A673 (cell line): ENCODE measurements at regions not wholly inside any gene's neighbourhood (a gene's known extent, or its start where the extent isn't known, plus 50 kb on each side); places are given as distances from the start of the nearest gene placed in this dataset.

Experiments
- BruUV-seq: library from RNA; stranded (reverse); fragments of 400-500 nt; replicated peaks from 2 replicates; lab custom pipeline; 2021; lab: Mats Ljungman, UMichigan
- CTCF ChIA-PET: fragments of 300-600 bp; sonication (Branson Sonifier 250); formaldehyde crosslinking; loops from one replicate; lab custom pipeline; 2022; ENCODE audit warnings: antibody characterized with exemption; lab: Charles Lee
- POLR2A ChIA-PET: fragments of 300-600 bp; sonication (Branson Sonifier 250); formaldehyde crosslinking; loops from one replicate; lab custom pipeline; 2022; ENCODE audit warnings: antibody characterized with exemption; ENCODE audit not compliant: low non-redundant PET; lab: Charles Lee
- DNase-seq: peaks from one replicate; pipeline ENCODE4 v3.0.0-alpha.2; 2015; ENCODE audit warnings: low spot score
- H3K27ac ChIP-seq: fragments of 200-600 bp; sonication (generic); 2 replicates; pipeline ENCODE4 v1.5.1; 2016; ENCODE audit warnings: mixed run types, low read depth, mild to moderate bottlenecking, mixed read lengths, antibody characterized with exemption, low read length; ENCODE audit not compliant: poor library complexity, severe bottlenecking
- H3K27me3 ChIP-seq: fragments of 200-600 bp; sonication (generic); replicated peaks from 2 replicates; pipeline ENCODE4 v1.6.1; 2017; ENCODE audit warnings: mixed run types, low read depth, mild to moderate bottlenecking, mixed read lengths, antibody characterized with exemption, low read length; ENCODE audit not compliant: insufficient read depth, poor library complexity
- H3K36me3 ChIP-seq: fragments of 200-600 bp; sonication (generic); 2 replicates; pipeline ENCODE4 v1.6.1; 2016; ENCODE audit warnings: mixed run types, mild to moderate bottlenecking, mixed read lengths, antibody characterized with exemption, low read length; ENCODE audit not compliant: insufficient read depth, poor library complexity, severe bottlenecking
- H3K4me1 ChIP-seq: fragments of 200-600 bp; sonication (generic); 2 replicates; pipeline ENCODE4 v1.6.1; 2017; ENCODE audit warnings: mixed run types, mild to moderate bottlenecking, mixed read lengths, antibody characterized with exemption, low read length; ENCODE audit not compliant: insufficient read depth, poor library complexity, severe bottlenecking
- H3K4me3 ChIP-seq: fragments of 200-600 bp; sonication (generic); 2 replicates; pipeline ENCODE4 v1.5.1; 2016; ENCODE audit warnings: low read depth, mixed run types, mild to moderate bottlenecking, mixed read lengths, low read length; ENCODE audit not compliant: poor library complexity, severe bottlenecking
- H3K9me3 ChIP-seq: fragments of 200-600 bp; sonication (generic); 2 replicates; pipeline ENCODE4 v1.6.1; 2016; ENCODE audit warnings: mixed run types, low read depth, mild to moderate bottlenecking, mixed read lengths, antibody characterized with exemption, low read length; ENCODE audit not compliant: poor library complexity, severe bottlenecking
- EZH2 ChIP-seq: fragments of 200-600 bp; sonication (generic); IDR thresholded peaks from 2 replicates; pipeline ENCODE4 v1.6.1; 2017; ENCODE audit warnings: borderline replicate concordance, low read depth, mild to moderate bottlenecking, mixed read lengths, antibody characterized with exemption, low read length; ENCODE audit not compliant: poor library complexity, severe bottlenecking
- intact Hi-C: fragments of 100-400 bp; cut with micrococcal nuclease; formaldehyde crosslinking; loops from one replicate; pipeline ENCODE4 v1.10.0; 2022; ENCODE audit not compliant: unreplicated experiment
- TF ChIP-seq, protein P1 (sequence below): fragments of 300-800, 200-600 bp; sonication (generic); conservative IDR thresholded peaks from 2 replicates; pipeline ENCODE4 v1.5.1; 2017; ENCODE audit warnings: low read depth, mild to moderate bottlenecking, antibody characterized with exemption, low read length, moderate library complexity, mixed read lengths

DNA sequence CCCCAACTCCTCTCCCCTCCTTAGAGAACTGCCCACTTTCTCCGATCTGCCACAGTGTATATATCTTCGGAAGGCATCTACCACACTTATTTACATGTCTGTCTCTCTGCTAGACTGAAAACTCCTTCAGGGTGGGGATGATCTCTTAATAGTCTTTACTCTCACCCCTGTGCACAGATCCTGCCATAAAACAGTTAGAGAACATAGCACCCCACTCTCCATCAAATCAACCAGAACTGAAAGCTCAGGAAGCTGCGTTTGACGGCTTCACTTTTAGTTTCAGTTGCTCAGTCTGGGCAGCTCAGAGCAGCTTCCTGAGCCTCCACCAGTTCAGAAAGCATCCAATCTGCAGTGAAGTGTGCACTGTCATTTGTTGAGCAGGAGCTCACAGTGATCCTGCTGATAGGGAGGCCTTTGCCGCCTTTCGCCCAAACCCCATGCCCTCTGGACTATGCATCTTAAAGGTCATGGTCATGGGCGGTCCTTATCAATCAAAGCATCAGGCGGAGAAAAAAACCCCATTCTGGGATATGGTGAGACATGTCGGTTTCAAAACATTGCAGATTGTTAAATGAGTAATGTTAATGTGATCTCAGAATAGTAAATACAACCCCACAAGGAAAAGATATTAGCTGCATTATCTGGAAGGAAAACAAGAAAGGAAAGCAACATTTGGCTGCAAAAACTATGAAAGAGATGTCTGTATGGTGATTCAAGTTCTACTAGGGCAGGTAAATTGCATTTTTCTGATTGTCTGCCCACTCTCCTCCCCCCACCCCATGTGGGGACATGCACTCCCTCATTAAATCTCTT lies 167.1 kb upstream of the ADO start:
- H3K27me3 ChIP-seq, result no peaks in the 10 kb centered on the region
- H3K36me3 ChIP-seq, result no peaks in the 10 kb centered on the region
- no peak overlapping the region for H3K4me3 ChIP-seq
- ChIA-PET POLR2A (no interaction called here), CTCF (no interaction called here)
- BruUV-seq, result no TSS peak
- no peak for TF ChIP-seq EZH2
- TF ChIP-seq, protein P1, sequence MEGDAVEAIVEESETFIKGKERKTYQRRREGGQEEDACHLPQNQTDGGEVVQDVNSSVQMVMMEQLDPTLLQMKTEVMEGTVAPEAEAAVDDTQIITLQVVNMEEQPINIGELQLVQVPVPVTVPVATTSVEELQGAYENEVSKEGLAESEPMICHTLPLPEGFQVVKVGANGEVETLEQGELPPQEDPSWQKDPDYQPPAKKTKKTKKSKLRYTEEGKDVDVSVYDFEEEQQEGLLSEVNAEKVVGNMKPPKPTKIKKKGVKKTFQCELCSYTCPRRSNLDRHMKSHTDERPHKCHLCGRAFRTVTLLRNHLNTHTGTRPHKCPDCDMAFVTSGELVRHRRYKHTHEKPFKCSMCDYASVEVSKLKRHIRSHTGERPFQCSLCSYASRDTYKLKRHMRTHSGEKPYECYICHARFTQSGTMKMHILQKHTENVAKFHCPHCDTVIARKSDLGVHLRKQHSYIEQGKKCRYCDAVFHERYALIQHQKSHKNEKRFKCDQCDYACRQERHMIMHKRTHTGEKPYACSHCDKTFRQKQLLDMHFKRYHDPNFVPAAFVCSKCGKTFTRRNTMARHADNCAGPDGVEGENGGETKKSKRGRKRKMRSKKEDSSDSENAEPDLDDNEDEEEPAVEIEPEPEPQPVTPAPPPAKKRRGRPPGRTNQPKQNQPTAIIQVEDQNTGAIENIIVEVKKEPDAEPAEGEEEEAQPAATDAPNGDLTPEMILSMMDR, result no peak
- no peak overlapping the region for H3K27ac ChIP-seq
- intact Hi-C loops, result no loop called here
- DNase-seq, result no peak
- no peaks in the 10 kb centered on the region for H3K9me3 ChIP-seq
- H3K4me1 ChIP-seq, result no peaks in the 10 kb centered on the region

DNA sequence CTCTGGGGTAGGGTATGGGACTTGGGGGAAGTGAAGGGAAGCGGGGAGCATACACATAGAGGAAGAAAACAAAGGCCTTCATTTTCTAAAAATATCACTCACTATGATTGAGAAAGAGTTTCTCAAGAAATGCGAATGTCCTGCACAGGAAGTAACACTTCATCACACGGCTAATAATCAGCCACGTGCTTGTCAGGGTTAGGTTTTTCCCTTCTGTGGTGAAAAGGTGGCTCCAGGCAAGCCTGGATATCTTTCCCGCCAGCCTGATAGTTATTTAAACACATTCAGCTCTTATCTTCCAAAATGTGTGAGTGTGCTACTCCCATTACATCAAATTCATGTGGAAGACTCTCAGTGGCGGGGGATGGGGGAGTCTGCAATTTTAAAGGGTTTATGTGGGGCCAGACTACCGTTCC lies 166.4 kb upstream of the ADO start:
- BruUV-seq, result no TSS peak
- DNase-seq, result no peak
- no peak for TF ChIP-seq EZH2
- TF ChIP-seq, protein P1, result no peak
- H3K4me3 ChIP-seq, result no peak overlapping the region
- no peak overlapping the region for H3K27ac ChIP-seq
- no peaks in the 10 kb centered on the region for H3K27me3 ChIP-seq
- intact Hi-C loops, result no loop called here
- no peaks in the 10 kb centered on the region for H3K4me1 ChIP-seq
- ChIA-PET CTCF (no interaction called here), POLR2A (no interaction called here)
- H3K36me3 ChIP-seq, result no peaks in the 10 kb centered on the region
- no peaks in the 10 kb centered on the region for H3K9me3 ChIP-seq

DNA sequence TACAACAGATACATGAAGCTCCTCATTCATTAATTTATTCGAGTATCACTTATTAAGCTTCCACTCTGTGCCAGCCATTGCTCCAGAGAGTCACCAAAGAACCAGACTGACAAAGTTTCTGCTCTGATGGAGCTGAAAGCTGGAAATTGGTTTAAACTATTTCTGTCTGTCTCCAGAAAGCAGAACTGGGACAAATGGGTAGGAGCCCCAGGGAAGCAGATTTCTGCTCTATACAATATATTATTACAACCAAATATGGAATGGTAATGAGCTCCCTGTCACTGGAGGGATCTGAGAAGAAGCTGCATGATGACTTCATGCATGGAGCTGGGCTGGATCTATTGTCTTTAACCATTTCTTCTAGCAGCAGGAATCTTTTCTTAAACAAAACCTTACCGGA lies 165.4 kb upstream of the ADO start:
- Histone ChIP-seq H3K4me1 (no peaks in the 10 kb centered on the region), H3K36me3 (no peaks in the 10 kb centered on the region), H3K27ac (no peak overlapping the region), H3K4me3 (no peak overlapping the region), H3K9me3 (no peaks in the 10 kb centered on the region), H3K27me3 (no peaks in the 10 kb centered on the region)
- BruUV-seq, result no TSS peak
- ChIA-PET POLR2A (no interaction called here), CTCF (no interaction called here)
- intact Hi-C loops, result no loop called here
- DNase-seq, result no peak
- no peak for TF ChIP-seq EZH2
- TF ChIP-seq, protein P1, result no peak
